Keratinocyte (primary cell): ENCODE measurements at regions not wholly inside any gene's neighbourhood (a gene's known extent, or its start where the extent isn't known, plus 50 kb on each side); places are given as distances from the start of the nearest gene placed in this dataset.

Experiments
- DNase-seq: peaks from one replicate; pipeline ENCODE4 v3.0.0-alpha.2; 2011; ENCODE audit warnings: low read depth, missing footprints, low spot score
- FAIRE-seq: peaks from 2 replicates; lab custom pipeline; 2011; peaks lifted over from hg19 to GRCh38; lab: Jason Lieb, UNC
- H2AFZ ChIP-seq: 2 replicates; pipeline ENCODE4 v1.6.0; 2012; ENCODE audit warnings: low read length, control low read depth, inconsistent platforms; ENCODE audit not compliant: control insufficient read depth
- H3K27ac ChIP-seq: 2 replicates; pipeline ENCODE4 v1.5.1; 2011; ENCODE audit warnings: low read length; ENCODE audit not compliant: control insufficient read depth, insufficient read depth
- H3K27me3 ChIP-seq: 3 replicates; pipeline ENCODE4 v1.6.0; 2011; ENCODE audit warnings: low read length; ENCODE audit not compliant: control insufficient read depth, insufficient read depth; ENCODE audit errors: extremely low read depth
- H3K36me3 ChIP-seq, 2 experiments: 2 replicates in 1 of 2; 3 replicates in 1 of 2; pipeline ENCODE4 v1.5.1; 2011; ENCODE audit warnings: low read length in 2 of 2, mild to moderate bottlenecking in 1 of 2; ENCODE audit not compliant: control insufficient read depth in 2 of 2, insufficient read depth in 2 of 2; ENCODE audit errors: extremely low read depth in 1 of 2
- H3K4me1 ChIP-seq: 3 replicates; pipeline ENCODE4 v1.5.1; 2011; ENCODE audit warnings: low read length; ENCODE audit not compliant: control insufficient read depth, insufficient read depth; ENCODE audit errors: extremely low read depth
- H3K4me2 ChIP-seq: 3 replicates; pipeline ENCODE4 v1.6.0; 2011; ENCODE audit warnings: low read depth, low read length; ENCODE audit not compliant: control insufficient read depth, insufficient read depth; ENCODE audit errors: extremely low read depth
- H3K4me3 ChIP-seq, 3 experiments: fragments of 200-600 bp in 1 of 3; sonication (generic) in 1 of 3; 2 replicates in 2 of 3; 3 replicates in 1 of 3; pipeline ENCODE4 v1.5.1; 2011 to 2016; ENCODE audit warnings: low read length in 3 of 3, mild to moderate bottlenecking in 3 of 3, control low read depth in 2 of 3, inconsistent platforms in 1 of 3, low read depth in 1 of 3, mixed read lengths in 1 of 3, mixed run types in 1 of 3, moderate library complexity in 1 of 3; ENCODE audit not compliant: control insufficient read depth in 2 of 3, insufficient read depth in 2 of 3; ENCODE audit errors: extremely low read depth in 1 of 3
- H3K79me2 ChIP-seq: 2 replicates; pipeline ENCODE4 v1.6.0; 2012; ENCODE audit warnings: low read length; ENCODE audit not compliant: control insufficient read depth, insufficient read depth
- H3K9ac ChIP-seq: 3 replicates; pipeline ENCODE4 v1.6.0; 2011; ENCODE audit warnings: low read length; ENCODE audit not compliant: control insufficient read depth, insufficient read depth; ENCODE audit errors: extremely low read depth
- H3K9me1 ChIP-seq: 3 replicates; pipeline ENCODE4 v1.6.0; 2011; ENCODE audit warnings: low read length; ENCODE audit not compliant: control insufficient read depth, insufficient read depth; ENCODE audit errors: extremely low read depth
- H3K9me3 ChIP-seq: 2 replicates; pipeline ENCODE4 v1.5.1; 2012; ENCODE audit warnings: low read depth, low read length; ENCODE audit not compliant: control insufficient read depth
- H4K20me1 ChIP-seq: 3 replicates; pipeline ENCODE4 v1.6.0; 2011; ENCODE audit warnings: low read length; ENCODE audit not compliant: control insufficient read depth, insufficient read depth; ENCODE audit errors: extremely low read depth
- CTCF ChIP-seq, 3 experiments: IDR thresholded peaks in 1 of 3; conservative IDR thresholded peaks in 1 of 3; optimal IDR thresholded peaks in 1 of 3; 2 replicates in 2 of 3; 3 replicates in 1 of 3; pipeline versions ENCODE3 to v1.5.1; 2011; ENCODE audit warnings: low read length in 3 of 3, mild to moderate bottlenecking in 3 of 3, moderate library complexity in 2 of 3, control low read depth in 1 of 3, inconsistent platforms in 1 of 3; ENCODE audit not compliant: insufficient read depth in 2 of 3; ENCODE audit errors: extremely low read depth in 1 of 3
- EZH2 ChIP-seq: IDR thresholded peaks from one replicate; pipeline ENCODE4 v1.6.1; 2012; ENCODE audit warnings: inconsistent platforms, mild to moderate bottlenecking, low read length, moderate library complexity
- dilution Hi-C: fragments of 300-500 bp; cut with MboI; formaldehyde crosslinking; loops from one replicate; pipeline ENCODE4 v1.7.0; 2020; ENCODE audit warnings: low sequenced_read_pairs; ENCODE audit not compliant: extremely low pct_ligation_motif_present

- H3K27me3 ChIP-seq = no peaks in the 10 kb centered on the region
- no peak overlapping the region for H2AFZ ChIP-seq
- dilution Hi-C loops = no loop called here
- no peak overlapping the region for H3K4me2 ChIP-seq
- H3K36me3 ChIP-seq = no peaks in the 10 kb centered on the region
- no peaks in the 10 kb centered on the region for H3K4me1 ChIP-seq
- no peak overlapping the region for H3K9ac ChIP-seq
- H3K79me2 ChIP-seq = no peaks in the 10 kb centered on the region
- H3K9me1 ChIP-seq = no peaks in the 10 kb centered on the region
- TF ChIP-seq CTCF (optimal IDR thresholded peaks at IDR 0.05 in 1 of 3, IDR thresholded peaks at IDR 0.05 in 1 of 3, conservative IDR thresholded peaks at IDR 0.05 in 1 of 3; ENCODE audit: extremely low read depth in 1 of 3, insufficient read depth in 2 of 3, low read length in 3 of 3) = no peak
- no peak for TF ChIP-seq EZH2
- no peaks in the 10 kb centered on the region for H4K20me1 ChIP-seq
- FAIRE-seq (no peak), DNase-seq (no peak)
- H3K9me3 ChIP-seq = no peaks in the 10 kb centered on the region
- H3K27ac ChIP-seq = no peak overlapping the region
- no peak overlapping the region for H3K4me3 ChIP-seq
Measured at GRCh38 chr4:179941911-179942310, 2301.3 kb upstream of the TENM3 start.

- dilution Hi-C loops = no loop called here
- TF ChIP-seq EZH2 (no peak), CTCF (optimal IDR thresholded peaks at IDR 0.05 in 1 of 3, IDR thresholded peaks at IDR 0.05 in 1 of 3, conservative IDR thresholded peaks at IDR 0.05 in 1 of 3; ENCODE audit: extremely low read depth in 1 of 3, insufficient read depth in 2 of 3, low read length in 3 of 3) (no peak)
- DNase-seq = no peak
- Histone ChIP-seq H3K4me2 (no peak overlapping the region), H3K4me3 (no peak overlapping the region), H2AFZ (no peak overlapping the region), H4K20me1 (no peaks in the 10 kb centered on the region), H3K9ac (no peak overlapping the region), H3K27me3 (no peaks in the 10 kb centered on the region), H3K4me1 (no peaks in the 10 kb centered on the region), H3K79me2 (no peaks in the 10 kb centered on the region), H3K9me1 (no peaks in the 10 kb centered on the region), H3K27ac (no peak overlapping the region), H3K9me3 (peaks cover 2% of the 10 kb centered on the region), H3K36me3 (no peaks in the 10 kb centered on the region)
- no peak for FAIRE-seq
Measured at GRCh38 chr4:179976777-179977176, 2266.4 kb upstream of the TENM3 start.
